ENCODE measurements at regions not wholly inside any gene's neighbourhood (a gene's known extent, or its start where the extent isn't known, plus 50 kb on each side); places are given as distances from the start of the nearest gene placed in this dataset.

- Histone ChIP-seq H3K4me1 (replicated peaks in 1 of 2) (no peaks in the 10 kb centered on the region), H3K4me3 (no peak overlapping the region), H3K36me3 (replicated peaks in 1 of 2) (no peaks in the 10 kb centered on the region), H3K27me3 (no peaks in the 10 kb centered on the region), H3K27ac (no peak overlapping the region), H3K9me3 (replicated peaks in 1 of 3) (no peaks in the 10 kb centered on the region)
- WGBS, 4 donors = 79 to 85% (median 81%) methylated on average over 1 of the region's 1 CpG
- intact Hi-C loops (cut with DNase I) = no loop called here
- no peak for TF ChIP-seq POLR2A (IDR thresholded peaks at IDR 0.05)
- no peak for TF ChIP-seq CTCF (IDR thresholded peaks at IDR 0.05)
- DNase-seq = no peak
These were observed 806.7 kb upstream of the ADGRL2 start for GRCh38 chr1:80994038-80994437.

- no peak overlapping the region for H3K4me3 ChIP-seq
- no peaks in the 10 kb centered on the region for H3K27me3 ChIP-seq
- no peak overlapping the region for H3K27ac ChIP-seq
- H3K9me3 ChIP-seq (replicated peaks in 1 of 3) = no peaks in the 10 kb centered on the region
- H3K4me1 ChIP-seq (replicated peaks in 1 of 2) = no peaks in the 10 kb centered on the region
- H3K36me3 ChIP-seq (replicated peaks in 1 of 2) = no peaks in the 10 kb centered on the region
- TF ChIP-seq CTCF (IDR thresholded peaks at IDR 0.05) = no peak
- TF ChIP-seq POLR2A (IDR thresholded peaks at IDR 0.05) = no peak
- no peak for DNase-seq
- intact Hi-C loops (cut with DNase I) = no loop called here
- WGBS, 4 donors = 79 to 83% (median 80%) methylated on average over 4 of the region's 4 CpGs
These were observed 807.4 kb upstream of the ADGRL2 start for GRCh38 chr1:80993154-80993980.

GRCh38 chr1:80989455-80989854, 811.3 kb upstream of the ADGRL2 start:
- TF ChIP-seq POLR2A (IDR thresholded peaks at IDR 0.05) (no peak), CTCF (IDR thresholded peaks at IDR 0.05) (no peak)
- no peaks in the 10 kb centered on the region for H3K9me3 ChIP-seq (replicated peaks in 1 of 3)
- no peaks in the 10 kb centered on the region for H3K4me1 ChIP-seq (replicated peaks in 1 of 2)
- no peak overlapping the region for H3K27ac ChIP-seq
- intact Hi-C loops (cut with DNase I) = no loop called here
- no peak overlapping the region for H3K4me3 ChIP-seq
- H3K36me3 ChIP-seq (replicated peaks in 1 of 2) = no peaks in the 10 kb centered on the region
- H3K27me3 ChIP-seq = no peaks in the 10 kb centered on the region
- no peak for DNase-seq
- 73 to 84% (median 79%) methylated on average over 2 of the region's 2 CpGs for WGBS, 4 donors

GRCh38 chr1:80988926-80989325, 811.8 kb upstream of the ADGRL2 start:
- WGBS, 4 donors = 59 to 76% (median 72%) methylated on average over 4 of the region's 4 CpGs
- no peaks in the 10 kb centered on the region for H3K9me3 ChIP-seq (replicated peaks in 1 of 3)
- no peak overlapping the region for H3K4me3 ChIP-seq
- H3K4me1 ChIP-seq (replicated peaks in 1 of 2) = no peaks in the 10 kb centered on the region
- TF ChIP-seq CTCF (IDR thresholded peaks at IDR 0.05) = no peak
- no peak for TF ChIP-seq POLR2A (IDR thresholded peaks at IDR 0.05)
- DNase-seq = no peak
- intact Hi-C loops (cut with DNase I) = no loop called here
- H3K27ac ChIP-seq = no peak overlapping the region
- no peaks in the 10 kb centered on the region for H3K27me3 ChIP-seq
- H3K36me3 ChIP-seq (replicated peaks in 1 of 2) = no peaks in the 10 kb centered on the region

Data from adrenal gland (tissue), 9 donors.